ENCODE measurements at regions not wholly inside any gene's neighbourhood (a gene's known extent, or its start where the extent isn't known, plus 50 kb on each side); places are given as distances from the start of the nearest gene placed in this dataset.

DNA sequence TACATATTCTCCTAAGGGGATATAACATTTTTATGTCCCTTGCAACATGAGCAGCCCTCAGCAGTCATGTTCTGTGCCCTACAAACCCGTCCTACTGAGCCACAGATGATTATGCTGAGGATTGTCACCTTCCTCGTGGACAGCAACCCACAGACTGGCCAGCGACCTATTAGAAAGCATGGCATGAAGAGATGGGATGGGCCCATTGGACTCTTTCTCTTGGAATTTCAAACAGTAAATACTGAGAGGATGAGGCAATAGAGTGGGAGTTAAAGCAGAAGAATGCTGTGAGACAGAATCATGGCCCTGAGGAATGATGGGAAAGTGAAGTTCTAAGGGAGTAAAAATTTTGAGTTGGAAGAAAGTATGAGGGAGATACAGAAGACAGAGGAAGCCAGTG lies 149.9 kb upstream of the BTG1 start:
- no peak for DNase-seq

DNA sequence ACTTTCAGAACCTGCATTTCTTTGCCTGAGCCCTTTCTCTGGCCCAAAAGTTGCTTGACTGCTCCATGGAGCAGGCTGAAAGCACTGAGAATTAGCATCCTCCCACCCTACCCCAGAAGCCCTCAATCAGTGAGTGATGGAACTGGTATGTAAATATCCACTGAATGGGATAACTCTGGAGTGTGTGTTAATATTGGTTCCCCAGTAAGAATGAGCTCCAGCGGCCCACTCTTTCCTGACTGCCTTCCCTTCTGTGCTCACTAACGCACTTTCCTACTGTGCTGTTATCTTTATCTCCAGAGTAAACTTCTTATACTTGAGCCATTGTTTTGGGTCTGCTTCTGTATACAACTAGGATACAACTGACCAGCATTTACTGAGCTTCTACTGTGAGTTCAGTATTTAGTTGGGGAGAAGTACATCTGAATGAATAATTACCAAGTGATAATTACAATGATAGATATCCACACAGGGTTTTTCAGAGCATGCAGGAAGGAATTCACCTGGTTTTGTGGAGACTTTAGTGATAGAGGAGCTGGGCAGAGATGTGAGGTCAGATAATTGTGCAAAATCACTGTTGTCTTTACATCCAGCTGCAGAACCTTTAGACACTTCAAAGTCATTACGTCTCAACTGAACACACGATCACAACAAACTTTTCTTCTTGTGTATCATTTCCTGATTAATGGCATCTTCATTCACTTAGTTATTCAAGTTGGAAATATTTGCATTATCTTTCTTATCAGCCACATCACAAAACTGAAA lies 149.2 kb upstream of the BTG1 start:
- DNase-seq, result no peak

DNA sequence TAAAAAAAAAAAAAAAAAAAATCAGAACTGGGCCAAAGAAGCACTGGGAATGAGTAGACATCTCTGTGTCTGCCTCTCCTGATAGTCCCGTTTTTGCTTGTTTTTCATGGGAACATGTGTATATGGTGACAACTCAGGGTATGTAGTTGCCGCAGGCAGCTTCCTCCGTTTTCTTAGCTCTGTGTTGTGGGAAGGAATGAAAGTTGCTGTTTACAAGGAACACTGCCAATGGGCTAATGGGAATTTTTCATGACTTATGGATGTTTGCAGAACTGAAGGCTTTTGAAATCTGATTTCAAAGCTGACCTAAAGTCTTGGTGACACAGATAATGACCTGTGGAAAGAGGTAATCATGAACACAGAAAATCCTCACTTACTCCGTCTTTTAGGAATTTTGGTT lies 146.4 kb upstream of the BTG1 start:
- no peak for DNase-seq

DNA sequence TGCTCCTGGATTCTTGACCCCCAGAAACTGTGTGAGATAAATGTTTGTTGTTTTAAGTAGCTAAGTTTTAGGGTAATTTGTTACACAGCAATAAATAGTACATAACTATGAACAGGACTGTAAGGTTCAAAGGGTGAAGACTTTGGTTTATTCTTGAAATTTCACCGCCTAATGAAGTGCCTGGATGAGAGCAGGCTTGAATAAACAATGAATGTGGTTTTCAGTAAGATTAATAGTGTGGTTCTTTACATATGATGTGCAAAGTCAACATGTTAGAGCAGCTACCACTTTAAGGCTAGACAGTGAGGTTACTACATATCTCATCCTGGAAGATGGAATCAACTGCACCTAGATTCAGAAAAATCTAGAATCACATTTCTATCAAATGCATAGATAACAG lies 145.2 kb upstream of the BTG1 start:
- DNase-seq, result no peak

DNA sequence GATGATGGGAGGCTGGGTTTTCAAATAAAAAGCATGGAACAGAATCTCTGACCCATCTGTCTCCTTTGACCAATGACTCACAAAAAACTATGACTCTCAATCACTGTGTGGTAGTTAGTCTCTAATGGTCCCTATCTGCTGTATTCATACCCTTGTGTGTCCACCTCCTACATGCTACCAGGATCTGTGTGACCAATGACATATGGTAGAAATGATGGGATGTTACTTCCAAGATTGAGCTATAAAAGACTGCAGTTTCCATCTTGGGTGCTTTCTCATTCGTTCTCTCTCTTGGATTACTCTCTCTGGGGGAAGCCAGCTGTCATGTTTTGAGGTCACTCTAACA lies 144.7 kb upstream of the BTG1 start:
- DNase-seq, result no peak

DNA sequence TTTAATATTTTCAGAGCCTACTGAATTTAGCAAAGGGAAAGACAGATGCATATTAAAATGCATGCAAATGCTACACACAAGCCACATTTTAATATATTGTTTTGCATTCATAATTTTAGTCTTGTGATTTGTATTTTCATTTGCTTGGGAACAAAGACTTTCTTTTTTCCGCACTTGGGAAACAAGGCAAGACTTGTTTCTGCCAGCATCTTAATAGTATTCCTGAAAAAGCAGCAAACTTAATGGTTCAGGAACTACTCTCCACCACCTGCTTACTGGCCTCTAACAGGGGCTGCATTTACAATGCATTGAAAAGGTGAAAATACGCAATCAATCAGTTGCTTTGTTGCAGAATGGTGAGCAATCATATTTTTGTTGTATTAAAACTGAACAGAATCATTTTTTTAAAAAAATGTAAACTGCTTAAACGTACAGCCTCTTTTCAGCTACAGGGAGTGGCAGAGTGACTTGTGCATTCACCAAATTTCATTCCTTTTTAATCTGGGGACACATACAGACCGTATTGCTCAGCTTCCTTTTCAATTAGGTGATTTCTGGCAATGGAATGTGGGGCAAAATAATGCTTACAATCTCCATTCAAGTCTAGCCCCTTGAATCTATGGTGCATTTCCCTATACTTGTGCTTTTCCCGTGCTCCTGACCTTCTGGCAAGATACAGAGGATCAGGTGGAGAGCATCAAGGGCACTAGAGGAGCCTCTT lies 144.1 kb upstream of the BTG1 start:
- DNase-seq, result no peak

DNA sequence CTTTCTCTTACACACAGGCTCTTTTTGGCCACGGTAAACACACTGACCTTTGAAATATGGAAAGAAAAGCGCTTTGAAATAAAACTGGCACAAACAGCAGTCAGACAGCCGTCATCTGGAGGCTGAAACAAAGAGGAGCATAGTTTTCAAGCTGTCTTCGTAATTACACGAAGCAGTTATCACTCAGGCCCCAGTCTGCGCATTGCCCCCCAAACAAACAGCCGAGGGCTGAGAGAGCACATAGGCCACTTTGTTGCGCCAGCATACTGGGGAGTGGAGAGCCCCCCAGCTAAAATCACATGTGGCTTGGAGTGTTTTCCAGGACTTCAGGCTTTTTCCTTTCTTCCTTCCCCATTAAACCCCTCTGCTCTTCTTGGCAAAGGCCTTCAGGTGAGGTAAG lies 142.9 kb upstream of the BTG1 start:
- DNase-seq, result no peak

DNA sequence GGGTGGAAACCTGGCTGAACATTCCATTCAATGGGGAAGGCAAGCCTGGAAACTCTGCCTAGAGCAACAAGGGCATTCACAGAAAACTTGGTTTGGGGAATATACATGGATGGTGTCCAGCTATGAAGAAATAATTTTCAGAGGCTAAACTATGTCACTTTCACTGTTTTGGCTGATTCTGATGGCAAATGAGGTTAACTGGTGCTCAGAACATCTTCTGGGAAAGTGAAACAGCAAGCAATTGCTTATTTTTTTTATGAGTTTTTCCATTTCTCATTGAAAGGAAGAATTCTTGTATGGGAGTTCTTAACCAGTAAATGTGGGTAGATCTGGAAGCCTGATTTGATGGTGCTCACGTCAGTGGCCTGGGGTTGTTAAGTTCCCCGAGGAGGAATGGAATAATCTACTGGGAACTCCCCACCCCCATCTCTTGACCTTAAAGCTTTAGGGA lies 132.8 kb upstream of the BTG1 start:
- no peak for DNase-seq

DNA sequence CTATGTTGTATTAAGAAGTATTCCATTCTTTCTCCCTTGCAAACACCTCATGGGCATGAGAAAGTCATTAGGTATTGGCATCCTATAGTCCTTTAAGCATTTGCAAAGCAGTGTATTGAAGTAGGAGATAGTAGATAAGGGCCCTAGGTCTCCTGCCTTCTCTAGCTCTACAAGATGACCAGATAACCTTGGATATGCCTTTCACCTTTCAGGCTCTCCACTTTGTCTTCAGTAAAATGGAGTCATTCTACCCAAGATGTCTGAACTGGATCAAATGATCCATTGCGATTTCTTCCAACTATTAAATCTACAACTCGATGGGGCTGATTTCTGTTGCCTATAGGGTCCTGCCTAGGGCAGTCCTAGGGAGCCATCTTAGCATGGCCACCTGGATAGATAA lies 132.1 kb upstream of the BTG1 start:
- no peak for DNase-seq

DNA sequence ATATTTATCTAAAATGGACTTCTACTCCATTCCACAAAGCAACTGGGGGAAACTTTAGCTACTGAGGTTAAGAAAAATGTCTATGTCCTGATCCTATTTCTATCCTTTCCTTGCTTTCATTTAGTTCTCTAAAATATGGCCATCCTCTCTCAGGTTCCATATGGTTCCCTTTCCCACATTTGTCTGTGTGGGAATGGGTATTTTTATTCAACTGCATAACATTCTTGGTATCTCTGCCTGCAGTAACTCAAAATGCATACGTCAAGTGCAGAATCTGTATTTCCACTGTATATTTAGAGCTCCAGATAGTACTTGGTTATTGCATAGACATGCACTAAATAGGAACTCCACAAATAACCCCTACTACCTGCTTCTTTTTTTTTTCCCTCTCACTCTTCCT lies 130.6 kb upstream of the BTG1 start:
- DNase-seq, result no peak

DNA sequence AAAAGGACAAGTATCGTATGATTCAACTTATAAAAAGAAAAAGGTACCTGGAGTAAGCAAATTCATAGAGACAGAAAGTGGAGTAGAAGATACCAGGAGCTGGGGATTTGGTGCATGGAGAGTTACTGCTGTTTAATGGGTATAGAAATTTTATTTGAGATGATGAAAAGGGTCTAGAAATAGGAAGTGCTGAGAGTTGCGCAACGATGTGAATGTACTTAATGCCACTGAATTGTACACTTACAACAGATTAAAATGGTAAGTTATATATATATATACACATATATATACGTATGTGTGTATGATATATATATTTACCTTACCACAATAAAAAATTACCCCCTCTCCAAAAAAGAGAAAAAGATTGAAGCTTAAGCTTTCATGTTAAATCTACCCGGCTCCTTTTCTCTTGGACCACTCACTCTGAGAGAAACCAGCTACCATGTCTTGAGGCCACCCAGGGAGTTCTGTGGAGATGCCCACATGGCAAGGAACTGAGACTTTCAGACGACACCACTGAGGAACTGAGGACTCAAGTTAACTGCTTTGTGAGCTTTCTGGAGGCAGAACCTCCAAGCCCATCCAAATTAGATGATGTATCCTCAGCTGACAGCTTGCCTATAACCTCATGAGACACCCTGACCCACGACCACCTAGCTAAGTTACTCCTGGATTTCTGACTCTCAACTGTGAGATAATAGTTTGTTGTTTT lies 130.0 kb upstream of the BTG1 start:
- DNase-seq, result no peak

DNA sequence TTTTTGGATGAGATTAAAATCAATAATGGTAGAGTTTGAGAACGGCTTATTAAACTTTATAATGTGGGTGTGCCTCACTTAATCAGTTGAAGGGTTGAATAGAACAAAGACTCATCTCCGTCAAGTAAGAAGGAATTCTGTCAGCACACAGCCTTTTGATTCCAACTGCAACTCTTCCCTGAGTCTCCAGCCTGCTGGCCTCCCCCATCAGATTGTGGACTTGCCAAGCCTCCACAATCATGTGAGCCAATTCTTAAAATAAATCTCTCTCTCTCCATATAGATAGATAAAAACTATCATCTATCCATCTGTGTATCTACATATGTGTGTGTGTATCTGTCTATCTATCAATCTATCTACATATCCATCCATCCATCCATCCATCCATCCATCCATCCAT lies 127.4 kb upstream of the BTG1 start:
- no peak for DNase-seq

DNA sequence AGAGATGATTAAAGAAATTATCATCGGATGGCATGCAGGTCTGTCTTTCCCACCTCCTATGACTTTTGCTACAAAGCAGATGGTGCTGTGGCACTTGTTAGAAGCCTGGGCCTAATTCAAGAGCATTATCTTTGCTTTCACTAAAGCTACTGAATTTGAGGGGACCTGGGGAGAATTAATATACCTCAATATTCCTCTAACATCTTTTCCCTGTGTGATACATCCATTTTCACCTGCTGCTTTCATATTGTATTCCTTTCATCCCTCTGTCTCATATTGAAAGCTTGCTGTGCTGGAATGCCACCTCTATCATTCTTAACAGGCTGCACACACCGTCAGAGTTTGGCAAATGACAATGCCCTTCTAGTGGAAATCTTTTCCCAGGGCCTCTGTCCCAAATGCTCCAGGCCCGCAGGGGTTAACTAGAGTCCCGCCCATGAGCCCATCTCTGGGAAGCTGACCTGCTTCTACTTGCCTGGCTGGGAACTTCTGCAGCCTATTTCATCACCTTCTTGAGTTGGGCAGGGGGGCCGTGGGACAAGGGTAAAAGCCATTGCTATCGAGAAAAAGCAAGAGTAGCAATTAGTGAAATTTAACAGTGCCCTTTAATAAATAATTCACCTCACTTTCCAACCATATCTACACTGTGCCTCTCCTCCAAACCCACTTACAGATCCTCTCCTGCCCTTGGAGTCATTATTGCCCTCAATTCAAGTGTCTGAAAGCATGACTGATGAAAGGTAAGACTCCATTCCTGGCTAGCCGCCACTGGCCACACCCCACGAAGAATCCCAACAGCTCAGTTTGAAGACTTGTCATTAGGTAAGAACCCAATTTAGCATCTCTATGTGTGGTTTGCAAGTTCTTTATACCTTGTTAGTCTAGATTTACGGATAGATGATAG lies 126.7 kb upstream of the BTG1 start:
- no peak for DNase-seq

DNA sequence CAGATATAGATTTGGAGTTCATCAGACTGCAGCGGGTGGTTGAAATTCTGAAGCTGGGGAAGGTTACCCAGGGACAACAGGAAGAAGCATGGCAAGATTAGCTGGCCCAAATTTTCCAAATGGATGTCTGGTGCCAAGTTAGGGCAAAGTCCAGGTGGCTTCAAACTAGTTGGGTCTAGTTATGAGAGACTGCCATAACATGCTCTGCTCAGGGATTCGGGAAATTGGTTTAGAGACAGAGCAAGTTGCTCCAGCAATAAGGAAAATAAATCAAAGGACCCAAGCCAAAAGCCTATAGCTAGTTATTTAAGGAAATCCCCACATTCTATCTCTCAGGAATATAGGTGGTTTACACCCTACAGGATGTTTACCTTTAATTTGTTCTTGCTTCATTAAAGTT lies 125.7 kb upstream of the BTG1 start:
- no peak for DNase-seq

DNA sequence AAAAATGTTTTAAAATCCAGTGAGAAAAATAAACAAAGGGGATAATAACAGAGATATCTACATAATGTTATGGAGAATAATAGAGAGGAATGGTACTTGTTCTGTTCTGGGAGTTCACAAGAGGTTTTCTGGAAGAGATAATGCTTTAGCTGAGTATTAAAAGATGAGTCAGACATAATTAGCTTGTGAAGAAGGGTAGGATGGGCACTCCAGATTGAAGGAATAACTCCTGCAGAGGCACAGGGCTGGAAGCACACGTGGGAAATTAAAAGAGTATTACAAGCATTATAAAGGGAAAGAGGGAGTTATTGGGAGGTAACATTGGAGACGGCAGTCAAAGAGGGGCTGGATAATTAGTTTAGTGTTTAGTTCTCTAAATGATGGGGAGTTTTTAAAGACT lies 124.9 kb upstream of the BTG1 start:
- no peak for DNase-seq

DNA sequence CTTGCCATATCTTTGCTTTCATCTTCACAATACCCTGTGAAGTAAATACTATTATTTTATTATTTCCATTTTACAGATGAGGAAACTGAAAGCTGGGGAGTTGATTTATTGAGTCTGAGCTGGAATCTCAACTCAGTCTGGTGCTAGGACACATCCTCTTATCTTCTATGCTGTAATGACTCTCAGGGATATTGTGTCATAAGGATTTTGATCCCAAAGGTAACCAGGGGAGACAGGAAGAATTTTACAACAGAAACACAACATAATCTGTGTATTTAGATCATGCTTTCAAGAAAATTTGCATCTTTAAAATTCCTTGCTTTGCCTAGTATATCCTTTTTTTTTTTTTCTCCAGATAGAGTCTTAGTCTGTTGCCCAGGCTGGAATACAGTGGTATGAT lies 123.3 kb upstream of the BTG1 start:
- no peak for DNase-seq

DNA sequence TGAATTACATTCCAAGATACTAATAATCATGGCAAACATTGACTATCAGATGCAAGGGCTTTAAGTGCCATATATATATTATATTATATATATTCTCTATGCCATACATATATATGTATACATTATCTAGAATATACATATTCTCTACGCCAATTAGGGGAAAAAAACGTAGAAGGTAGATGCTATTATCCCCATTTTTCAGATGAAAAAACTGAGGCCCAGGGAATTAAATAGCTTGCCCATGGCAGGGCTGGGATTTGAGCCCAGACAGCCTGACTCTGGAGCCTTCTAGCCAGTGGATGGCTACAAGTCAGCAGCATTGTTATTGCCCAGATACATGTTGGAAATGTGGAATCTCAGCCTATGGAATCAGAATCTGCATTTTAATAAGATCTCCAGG lies 116.0 kb upstream of the BTG1 start:
- DNase-seq, result no peak

DNA sequence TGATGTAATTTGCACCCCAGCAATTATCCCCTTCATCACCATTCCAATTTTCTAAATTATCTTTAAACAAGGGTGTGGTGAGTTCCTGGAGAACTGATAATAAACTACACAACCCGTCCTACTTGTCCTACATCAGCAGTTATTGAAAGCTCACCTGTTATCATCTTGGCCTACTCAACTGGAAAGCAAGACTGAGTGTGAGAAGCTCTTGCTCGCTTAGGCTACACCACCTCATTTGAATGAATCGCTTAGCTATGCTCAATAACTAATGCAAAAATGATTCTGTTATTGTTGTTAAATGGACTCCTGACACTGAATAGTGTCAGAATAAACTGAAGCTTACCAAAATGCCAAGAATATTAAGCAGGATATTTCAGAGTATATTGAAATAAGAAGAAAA lies 115.4 kb upstream of the BTG1 start:
- DNase-seq, result no peak

DNA sequence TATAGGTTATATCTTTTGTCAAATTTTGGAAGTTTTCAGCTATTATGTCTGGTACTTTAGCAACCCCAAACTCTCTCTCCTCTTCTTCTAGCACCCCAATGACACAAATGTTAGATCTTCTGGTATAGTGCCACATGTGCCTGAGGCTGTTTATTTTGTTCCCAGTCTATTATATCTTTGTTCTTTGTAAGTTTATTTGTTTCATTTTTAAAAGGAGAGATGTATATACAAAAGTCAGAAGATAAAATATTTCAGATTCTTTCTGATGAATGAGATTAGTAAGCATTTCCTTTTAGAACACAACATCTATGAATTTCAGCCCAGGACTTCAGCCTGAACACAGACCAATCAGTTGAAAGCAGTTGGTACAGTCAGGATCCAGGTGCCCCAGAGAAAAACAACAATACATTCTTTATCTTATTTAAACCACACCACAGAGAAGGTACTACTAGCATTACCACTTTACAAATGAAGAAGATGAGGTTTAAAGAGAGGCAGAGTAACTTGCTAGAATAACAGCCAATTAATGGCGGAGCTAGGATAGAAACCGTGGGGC lies 114.1 kb upstream of the BTG1 start:
- DNase-seq, result no peak

DNA sequence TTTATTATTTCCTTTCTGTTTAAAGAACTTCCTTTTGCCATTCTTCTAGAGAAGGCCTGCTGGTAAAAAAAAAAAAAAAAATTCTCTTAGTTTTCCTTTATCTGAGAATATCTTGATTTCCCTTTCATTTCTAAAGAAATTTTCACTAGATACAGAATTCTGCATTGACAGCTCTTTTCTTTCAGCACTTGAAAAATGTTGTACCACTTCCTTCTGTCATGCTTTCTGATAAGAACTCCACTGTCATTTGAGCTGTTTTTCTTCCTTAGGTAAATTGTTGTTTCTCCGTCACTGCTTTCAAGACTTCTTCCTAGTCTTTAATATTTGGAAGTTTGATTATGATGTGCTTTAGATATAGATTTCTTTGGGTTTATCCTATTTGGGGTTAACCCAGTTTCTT lies 113.6 kb upstream of the BTG1 start:
- DNase-seq, result no peak

DNA sequence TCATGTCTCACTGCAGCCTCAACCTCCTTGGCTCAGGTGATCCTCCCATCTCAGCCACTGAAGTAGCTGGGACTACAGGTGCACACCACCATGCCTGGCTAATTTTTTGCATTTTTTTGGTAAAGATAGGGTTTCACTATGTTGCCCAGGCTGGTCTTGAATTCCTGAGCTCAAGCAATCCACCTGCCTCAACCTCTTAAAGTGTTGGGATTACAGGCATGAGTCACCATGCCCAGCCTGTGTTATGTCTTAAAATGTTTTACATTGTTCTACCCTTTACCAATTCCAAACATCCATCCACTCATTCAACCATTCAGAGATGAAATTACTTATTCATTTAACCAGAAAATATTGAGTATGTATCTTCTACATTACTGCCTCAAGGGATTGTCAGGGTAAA lies 111.6 kb upstream of the BTG1 start:
- no peak for DNase-seq

DNA sequence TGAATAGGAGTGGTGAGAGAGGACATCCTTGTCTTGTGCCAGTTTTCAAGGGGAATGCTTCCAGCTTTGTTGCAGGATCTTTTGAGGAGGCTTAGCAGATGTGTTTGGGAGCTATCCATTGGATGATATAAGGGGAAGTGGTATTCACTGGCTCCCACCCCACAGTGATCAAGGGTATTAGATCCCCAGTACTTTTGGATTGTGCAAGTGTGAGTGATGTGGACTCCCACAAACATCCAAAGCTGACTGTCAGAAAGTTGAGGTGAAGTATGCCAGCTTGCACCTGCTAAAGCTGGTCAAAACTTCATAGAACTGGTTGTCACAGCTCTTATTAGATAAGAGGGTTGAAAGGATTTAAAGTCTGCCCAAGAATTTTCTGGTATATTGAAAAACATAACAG lies 110.1 kb upstream of the BTG1 start:
- DNase-seq, result no peak

DNA sequence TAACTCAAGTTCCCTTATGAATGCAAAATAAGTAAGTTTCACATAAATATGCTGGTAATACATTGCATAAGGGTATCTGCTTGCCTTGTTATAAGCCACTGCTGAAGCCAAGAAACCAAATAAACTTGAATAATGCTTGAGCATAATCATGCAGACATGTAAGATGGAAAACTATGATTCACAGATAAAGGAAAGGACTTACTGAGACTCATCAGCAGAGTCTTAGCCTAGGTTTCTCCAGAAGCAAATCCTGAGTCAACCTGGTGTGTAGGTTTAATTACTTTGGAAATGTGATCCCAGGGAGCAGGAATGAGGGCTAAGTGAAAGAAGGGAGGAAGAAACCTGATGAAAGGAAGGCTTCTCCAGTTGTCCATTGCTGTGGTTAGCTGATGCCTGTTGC lies 107.7 kb upstream of the BTG1 start:
- DNase-seq, result no peak

All from NCI-H1092 treated with DMSO at 0.1 percent for 48 hours (cell line).